Aorta (tissue), 5 donors: ENCODE measurements at regions not wholly inside any gene's neighbourhood (a gene's known extent, or its start where the extent isn't known, plus 50 kb on each side); places are given as distances from the start of the nearest gene placed in this dataset.

Source experiments
- ATAC-seq: fragments of 200-7000 bp; cut with Tn5 transposase; one replicate; pipeline ENCODE4 v1.9.1; 2022; ENCODE audit warnings: moderate library complexity; ENCODE audit not compliant: low FRiP score
- DNase-seq, 2 donors: peaks; one replicate each; pipeline ENCODE4 v3.0.0-alpha.2; 2020
- H3K27ac ChIP-seq, 2 donors: one replicate each; pipeline ENCODE4 v1.5.1; 2013; ENCODE audit warnings: low read length in 2 of 2, mild to moderate bottlenecking in 2 of 2, moderate library complexity in 2 of 2, control low read depth in 1 of 2, inconsistent platforms in 1 of 2, low read depth in 1 of 2
- H3K27me3 ChIP-seq, 2 donors: one replicate each; pipeline ENCODE4 v1.6.1; 2013; ENCODE audit warnings: control low read depth in 1 of 2, low read length in 1 of 2, mild to moderate bottlenecking in 1 of 2, moderate library complexity in 1 of 2; ENCODE audit not compliant: insufficient read depth in 2 of 2, control insufficient read depth in 1 of 2
- H3K36me3 ChIP-seq, 2 donors: one replicate each; pipeline ENCODE4 v1.6.1; 2013; ENCODE audit warnings: control low read depth in 1 of 2, low read length in 1 of 2, mild to moderate bottlenecking in 1 of 2; ENCODE audit not compliant: insufficient read depth in 2 of 2, control insufficient read depth in 1 of 2
- H3K4me1 ChIP-seq, 2 donors: one replicate each; pipeline ENCODE4 v1.6.1; 2013; ENCODE audit warnings: low read length in 2 of 2, control low read depth in 1 of 2, mild to moderate bottlenecking in 1 of 2, moderate library complexity in 1 of 2; ENCODE audit not compliant: insufficient read depth in 2 of 2, control insufficient read depth in 1 of 2
- H3K4me3 ChIP-seq, 2 donors: one replicate each; pipeline ENCODE4 v1.5.1; 2013; ENCODE audit warnings: low read length in 2 of 2, control low read depth in 1 of 2, mild to moderate bottlenecking in 1 of 2
- H3K9me3 ChIP-seq: one replicate; pipeline ENCODE4 v1.6.1; 2013; ENCODE audit warnings: mild to moderate bottlenecking, low read length; ENCODE audit not compliant: control insufficient read depth
- WGBS, 2 donors: extraction: QIAGEN DNeasy Blood & Tissue Kit; methylation state at CpG; one replicate each; pipeline ENCODE4 v1.1.7; 2013; 5-methylcytosine and 5-hydroxymethylcytosine counted together
- intact Hi-C, 2 donors: fragments of 100-400 bp; cut with DNase I; formaldehyde crosslinking; loops; one replicate each; pipeline versions ENCODE4 v1.14.2 to v1.15.0; 2022
- donor health status: healthy with polysubstance abuse.
- donor health status: Bipolar disorder and iron deficiency.
- donor health status: DM: no; HTN: no; CAD: no.
- donor health status: DM: no; HTN: no; CAD: no.
- donor health status: DM: yes; HTN: yes; CAD: no.

DNA sequence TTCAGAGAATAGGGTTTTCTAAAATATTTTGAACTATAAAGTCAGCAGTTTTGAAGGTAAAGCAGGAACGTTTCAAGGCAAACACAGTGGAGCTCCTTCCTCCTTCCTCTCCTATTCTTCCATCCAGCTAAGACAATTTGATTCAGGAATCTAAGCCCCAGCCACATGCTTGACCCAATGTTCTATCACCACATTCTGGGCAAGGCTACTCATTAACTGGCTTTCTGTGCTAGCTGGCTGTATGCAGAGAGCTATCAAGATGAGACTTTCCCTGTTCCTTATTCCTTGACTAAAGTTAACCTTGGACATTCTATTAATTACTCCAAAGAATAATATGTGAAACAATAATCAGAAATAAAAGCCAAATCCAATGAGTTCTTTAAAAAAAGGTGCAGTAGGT is 266.9 kb downstream of the NOVA1 start:
- Histone ChIP-seq H3K4me3 (no peak overlapping the region), H3K27me3 (no peaks in the 10 kb centered on the region), H3K27ac (no peak overlapping the region), H3K4me1 (no peaks in the 10 kb centered on the region), H3K36me3 (no peaks in the 10 kb centered on the region), H3K9me3 (no peaks in the 10 kb centered on the region)
- no peak for ATAC-seq
- 28 to 34% methylated on average over 1 of the region's 1 CpG for WGBS, 2 donors
- intact Hi-C loops = no loop called here
- no peak for DNase-seq

DNA sequence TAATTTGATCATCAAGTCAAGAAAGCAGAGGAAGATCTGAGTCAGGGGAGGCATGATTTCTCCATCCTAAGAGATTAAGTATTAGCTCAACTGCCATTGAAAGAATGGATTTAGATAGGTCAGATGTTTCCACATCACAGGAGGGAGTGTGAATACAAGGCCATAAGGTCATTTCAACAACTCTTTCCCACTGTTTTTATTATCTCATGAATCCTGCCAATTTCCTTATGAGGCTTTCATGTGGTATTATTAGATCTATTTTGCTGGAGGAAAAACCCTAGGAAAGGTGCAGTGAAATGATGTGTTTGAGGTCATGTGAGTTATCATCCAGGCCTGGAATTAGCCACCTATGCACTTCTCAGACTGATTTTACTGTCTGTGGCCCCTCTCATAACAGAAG is 269.0 kb downstream of the NOVA1 start:
- intact Hi-C loops = no loop called here
- ATAC-seq = no peak
- Histone ChIP-seq H3K9me3 (no peaks in the 10 kb centered on the region), H3K27ac (no peak overlapping the region), H3K4me1 (no peaks in the 10 kb centered on the region), H3K36me3 (no peaks in the 10 kb centered on the region), H3K4me3 (no peak overlapping the region), H3K27me3 (no peaks in the 10 kb centered on the region)
- no peak for DNase-seq

DNA sequence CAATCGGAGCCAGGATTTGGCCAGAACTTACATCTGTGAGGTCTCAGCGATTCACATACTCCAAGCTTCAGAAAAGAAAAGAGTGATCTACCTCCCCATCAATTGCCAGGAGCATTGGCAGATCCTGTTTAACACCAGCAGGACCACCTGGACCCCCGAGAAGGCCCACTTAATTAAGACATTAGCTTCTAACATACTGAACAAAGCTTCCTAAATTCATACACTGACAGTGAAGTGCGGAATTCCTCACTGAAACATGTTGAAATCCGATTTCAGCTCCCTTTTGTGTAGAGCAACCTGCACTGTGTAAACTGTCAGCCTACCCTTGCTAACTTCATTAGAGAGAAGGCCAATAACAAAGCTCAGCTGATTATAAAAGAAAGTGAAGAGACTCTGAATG is 274.0 kb downstream of the NOVA1 start:
- intact Hi-C loops = no loop called here
- Histone ChIP-seq H3K36me3 (no peaks in the 10 kb centered on the region), H3K9me3 (no peaks in the 10 kb centered on the region), H3K27me3 (no peaks in the 10 kb centered on the region), H3K27ac (no peak overlapping the region), H3K4me3 (no peak overlapping the region), H3K4me1 (no peaks in the 10 kb centered on the region)
- ATAC-seq (no peak), DNase-seq (no peak)
- 69 to 71% methylated on average over 5 of the region's 5 CpGs for WGBS, 2 donors

DNA sequence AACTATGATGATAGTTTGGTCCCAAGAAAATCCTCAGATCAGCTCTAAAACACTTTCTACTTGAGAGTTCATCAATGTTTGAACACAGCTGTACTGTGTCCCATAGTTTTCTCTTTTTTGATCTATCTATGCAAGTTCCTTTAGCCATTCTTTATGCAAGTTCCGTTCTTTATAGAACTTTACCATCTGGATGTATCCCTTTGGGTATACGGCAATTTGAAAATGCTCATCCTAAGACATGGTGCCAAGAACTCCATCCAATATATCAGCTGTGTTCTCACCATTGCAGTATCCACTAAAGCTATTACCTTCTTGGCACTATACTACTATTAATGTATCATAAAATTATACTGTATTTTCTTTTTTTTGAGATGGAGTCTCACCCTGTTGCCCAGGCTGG is 276.9 kb downstream of the NOVA1 start:
- no peaks in the 10 kb centered on the region for H3K27me3 ChIP-seq
- WGBS, 2 donors = 94 to 95% methylated on average over 2 of the region's 2 CpGs
- H3K27ac ChIP-seq = no peak overlapping the region
- H3K36me3 ChIP-seq = no peaks in the 10 kb centered on the region
- no peak overlapping the region for H3K4me3 ChIP-seq
- intact Hi-C loops = no loop called here
- DNase-seq (no peak), ATAC-seq (no peak)
- no peaks in the 10 kb centered on the region for H3K4me1 ChIP-seq
- no peaks in the 10 kb centered on the region for H3K9me3 ChIP-seq

DNA sequence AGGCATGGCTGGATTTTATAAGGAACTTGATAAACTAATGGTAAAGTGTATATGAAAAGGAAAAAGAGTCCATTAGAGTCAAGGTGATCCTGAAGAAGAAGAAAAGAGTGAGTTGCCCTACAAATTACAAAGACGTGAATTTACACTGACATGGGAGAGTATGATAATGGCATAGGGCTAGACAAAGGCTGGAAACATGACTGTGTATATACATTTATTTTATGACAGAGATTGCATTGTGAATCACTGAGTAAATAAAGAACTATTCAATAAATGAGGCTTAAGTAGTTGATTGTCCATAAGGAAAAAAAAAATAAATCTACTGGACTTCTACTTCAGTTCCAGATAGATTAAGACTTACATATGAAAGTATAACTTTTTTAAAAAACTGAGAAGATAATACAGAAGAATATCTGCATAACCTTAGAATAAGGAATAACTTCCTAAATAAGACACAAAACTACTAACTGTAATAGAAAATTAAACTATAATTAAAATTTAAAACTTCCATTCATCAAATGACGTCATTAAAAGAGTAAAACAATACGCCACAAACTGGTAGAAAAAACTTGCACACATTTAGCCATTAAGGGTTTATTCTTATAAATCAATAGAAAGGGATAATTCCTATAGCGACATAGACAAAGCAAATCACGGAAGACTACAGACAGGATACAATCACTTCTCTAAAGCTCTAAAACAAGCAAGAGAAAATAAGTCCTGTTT is 278.5 kb downstream of the NOVA1 start:
- ATAC-seq (no peak), DNase-seq (no peak)
- Histone ChIP-seq H3K36me3 (no peaks in the 10 kb centered on the region), H3K4me1 (no peaks in the 10 kb centered on the region), H3K27ac (no peak overlapping the region), H3K4me3 (no peak overlapping the region), H3K27me3 (no peaks in the 10 kb centered on the region), H3K9me3 (no peaks in the 10 kb centered on the region)
- intact Hi-C loops = no loop called here
- 83 to 90% methylated on average over 5 of the region's 5 CpGs for WGBS, 2 donors

DNA sequence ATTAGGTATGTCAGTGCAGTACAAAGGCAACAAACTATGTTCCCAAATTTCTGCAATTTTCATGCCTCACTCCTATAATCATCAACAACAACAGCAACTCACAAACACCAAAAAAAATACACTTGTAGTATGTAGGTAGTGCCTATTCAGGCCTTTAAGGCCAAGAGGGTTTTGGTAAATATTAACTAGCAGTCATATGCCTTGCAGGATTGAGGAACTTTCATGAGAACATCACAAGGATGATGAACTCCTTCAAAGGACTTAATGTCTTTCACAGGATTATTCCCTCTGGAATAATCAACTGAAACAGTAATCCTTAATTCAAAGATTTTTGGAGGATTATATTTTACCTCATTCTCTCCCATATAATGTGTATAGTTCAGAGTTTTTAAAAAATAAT is 293.8 kb downstream of the NOVA1 start:
- intact Hi-C loops = no loop called here
- no peaks in the 10 kb centered on the region for H3K36me3 ChIP-seq
- no peaks in the 10 kb centered on the region for H3K4me1 ChIP-seq
- H3K27me3 ChIP-seq = no peaks in the 10 kb centered on the region
- H3K9me3 ChIP-seq = peaks cover 4% of the 10 kb centered on the region
- H3K27ac ChIP-seq = no peak overlapping the region
- no peak for ATAC-seq
- no peak overlapping the region for H3K4me3 ChIP-seq
- no peak for DNase-seq

DNA sequence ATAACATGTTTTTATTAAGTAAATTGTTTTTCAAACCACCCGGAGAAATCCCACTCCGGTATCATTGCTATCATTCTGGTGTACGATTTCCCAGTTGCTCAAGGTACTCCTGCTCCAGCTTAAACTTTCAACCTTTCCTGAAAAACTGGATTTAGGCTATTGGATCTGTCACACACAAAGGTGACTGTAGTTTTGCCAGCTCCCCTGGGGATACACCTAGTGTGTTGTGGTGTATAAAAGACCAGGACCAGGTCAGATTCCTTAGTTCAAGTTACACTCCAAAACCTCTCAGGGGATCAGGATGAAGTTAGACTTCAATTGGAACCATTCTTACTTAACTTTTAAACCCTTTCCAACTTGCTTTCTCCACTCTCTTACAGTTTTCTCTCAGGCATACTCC is 303.9 kb downstream of the NOVA1 start:
- H3K27ac ChIP-seq = no peak overlapping the region
- 84 to 89% methylated on average over 3 of the region's 3 CpGs for WGBS, 2 donors
- intact Hi-C loops = no loop called here
- no peak overlapping the region for H3K4me3 ChIP-seq
- no peaks in the 10 kb centered on the region for H3K9me3 ChIP-seq
- H3K36me3 ChIP-seq = no peaks in the 10 kb centered on the region
- no peaks in the 10 kb centered on the region for H3K27me3 ChIP-seq
- DNase-seq = no peak
- ATAC-seq = no peak
- H3K4me1 ChIP-seq = no peaks in the 10 kb centered on the region

DNA sequence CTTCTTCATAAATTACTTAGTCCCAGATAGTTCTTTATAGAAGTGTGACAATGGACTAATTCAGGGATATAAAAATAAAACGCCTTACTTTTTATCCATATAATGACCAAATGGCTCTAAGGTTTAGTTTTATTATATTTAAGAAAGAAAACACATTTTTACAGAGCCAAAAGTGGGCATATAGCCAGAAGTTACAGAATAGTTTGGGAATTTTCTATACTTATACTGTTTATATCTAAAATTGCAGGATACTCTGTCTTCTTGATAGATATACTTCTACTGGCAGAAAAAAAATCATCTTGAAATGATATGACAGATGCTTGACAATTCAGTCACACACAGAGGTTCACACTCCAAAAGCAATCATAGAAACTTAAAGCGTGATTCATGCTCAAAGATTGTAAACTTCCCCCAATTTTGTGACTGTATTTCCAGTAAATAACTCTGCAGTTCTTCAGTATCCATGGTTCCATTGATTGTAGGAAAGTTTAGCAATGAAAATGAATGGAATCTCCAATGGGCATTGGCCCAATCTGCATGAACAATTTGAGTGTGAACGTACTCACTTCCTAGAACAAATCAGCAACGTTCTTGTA is 307.8 kb downstream of the NOVA1 start:
- H3K27me3 ChIP-seq = no peaks in the 10 kb centered on the region
- DNase-seq (no peak), ATAC-seq (no peak)
- 25 to 38% methylated on average over 4 of the region's 4 CpGs for WGBS, 2 donors
- no peaks in the 10 kb centered on the region for H3K36me3 ChIP-seq
- intact Hi-C loops = no loop called here
- H3K9me3 ChIP-seq = no peaks in the 10 kb centered on the region
- no peak overlapping the region for H3K4me3 ChIP-seq
- H3K4me1 ChIP-seq = peaks cover 0 to 3% of the 10 kb centered on the region in 2 donors
- no peak overlapping the region for H3K27ac ChIP-seq

DNA sequence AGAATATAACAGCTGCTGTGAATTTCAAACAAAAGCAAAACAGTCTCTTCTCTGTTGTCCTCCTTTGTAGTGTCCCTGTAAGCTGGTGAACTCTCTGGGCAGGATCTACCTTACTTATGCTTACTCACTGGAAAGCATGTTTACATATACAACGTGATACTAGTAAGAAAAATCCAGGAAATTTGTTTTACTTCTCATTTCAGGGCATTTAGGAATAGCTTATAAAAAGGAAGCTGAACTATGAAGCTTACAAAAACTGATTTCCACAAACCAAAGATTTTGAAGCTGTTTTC is 311.0 kb downstream of the NOVA1 start:
- H3K36me3 ChIP-seq = no peaks in the 10 kb centered on the region
- 10 to 17% methylated on average over 1 of the region's 1 CpG for WGBS, 2 donors
- no peaks in the 10 kb centered on the region for H3K9me3 ChIP-seq
- H3K27ac ChIP-seq = no peak overlapping the region
- H3K4me1 ChIP-seq = peaks cover 2 to 3% of the 10 kb centered on the region in 2 donors
- DNase-seq (no peak), ATAC-seq (no peak)
- no peaks in the 10 kb centered on the region for H3K27me3 ChIP-seq
- H3K4me3 ChIP-seq = no peak overlapping the region
- intact Hi-C loops = no loop called here
